HEK293 (cell line): ENCODE measurements at regions not wholly inside any gene's neighbourhood (a gene's known extent, or its start where the extent isn't known, plus 50 kb on each side); places are given as distances from the start of the nearest gene placed in this dataset.

Source experiments
- CTCF ChIA-PET: fragments of 350-600 bp; formaldehyde crosslinking; extraction: SDS; loops from one replicate; lab custom pipeline; 2021; ENCODE audit warnings: antibody characterized with exemption; lab: Yijun Ruan, JAX
- POLR2A ChIA-PET: fragments of 300-600 bp; formaldehyde crosslinking; extraction: SDS; loops from one replicate; lab custom pipeline; 2020; ENCODE audit warnings: antibody characterized with exemption, inconsistent platforms; lab: Yijun Ruan, JAX
- H3K27ac ChIP-seq: fragments of 200-500 bp; sonication (Bioruptor generic); 2 replicates; pipeline ENCODE4 v1.5.1; 2014; ENCODE audit warnings: low read depth, low read length, control low read depth, inconsistent platforms; ENCODE audit errors: extremely low read depth
- H3K36me3 ChIP-seq, 2 experiments: fragments of 200-500 bp in 1 of 2; sonication (Bioruptor generic) in 1 of 2; 1 replicate in 1 of 2; 2 replicates in 1 of 2; pipeline ENCODE4 v1.5.1; 2014 to 2017; ENCODE audit warnings: inconsistent platforms in 2 of 2, low read length in 2 of 2; ENCODE audit not compliant: control insufficient read depth in 2 of 2, insufficient read depth in 1 of 2
- H3K4me1 ChIP-seq: fragments of 200-500 bp; sonication (Bioruptor generic); 2 replicates; pipeline ENCODE4 v1.5.1; 2014; ENCODE audit warnings: mild to moderate bottlenecking, low read length, inconsistent platforms; ENCODE audit not compliant: control insufficient read depth, insufficient read depth
- H3K4me3 ChIP-seq: 2 replicates; pipeline ENCODE4 v1.5.1; 2011; ENCODE audit warnings: low read depth, mild to moderate bottlenecking, control low read depth, low read length, moderate library complexity
- H3K9me3 ChIP-seq: fragments of 200-500 bp; sonication (Bioruptor generic); 2 replicates; pipeline ENCODE4 v1.5.1; 2014; ENCODE audit warnings: low read depth, low read length, inconsistent platforms; ENCODE audit not compliant: control insufficient read depth, insufficient read depth
- EGR2 ChIP-seq: fragments of 450-650 bp; formaldehyde crosslinking; IDR thresholded peaks from 2 replicates; pipeline ENCODE4 v1.5.1; 2016; ENCODE audit warnings: low read depth, missing biosample characterization, missing genetic modification characterization
- ELK4 ChIP-seq: IDR thresholded peaks from 2 replicates; pipeline ENCODE4 v1.6.1; 2011; ENCODE audit warnings: mild to moderate bottlenecking, low read depth, low read length, borderline replicate concordance
- FEZF1 ChIP-seq: fragments of 450-650 bp; formaldehyde crosslinking; IDR thresholded peaks from 2 replicates; pipeline ENCODE4 v1.5.1; 2016; ENCODE audit warnings: missing biosample characterization, missing genetic modification characterization
- HOXC10 ChIP-seq: sonication (generic); formaldehyde crosslinking; IDR thresholded peaks from 2 replicates; pipeline ENCODE4 v1.8.1; 2023; ENCODE audit warnings: mild to moderate bottlenecking, missing genetic modification reagents
- SALL2 ChIP-seq: fragments of 450-650 bp; formaldehyde crosslinking; IDR thresholded peaks from 2 replicates; pipeline ENCODE4 v1.5.0; 2017; ENCODE audit warnings: missing biosample characterization, mild to moderate bottlenecking, missing genetic modification characterization, borderline replicate concordance
- SP2 ChIP-seq: fragments of 450-650 bp; formaldehyde crosslinking; IDR thresholded peaks from 2 replicates; pipeline ENCODE4 v1.5.1; 2016; ENCODE audit warnings: missing biosample characterization, missing genetic modification characterization
- TRIM28 ChIP-seq: IDR thresholded peaks from 2 replicates; pipeline ENCODE4 v1.6.1; 2011; ENCODE audit warnings: low read length, control low read depth, borderline replicate concordance
- ZBTB10 ChIP-seq: fragments of 450-650 bp; formaldehyde crosslinking; IDR thresholded peaks from 2 replicates; pipeline ENCODE4 v1.5.1; 2016; ENCODE audit warnings: missing biosample characterization, missing genetic modification characterization
- ZBTB44 ChIP-seq: fragments of 450-650 bp; IDR thresholded peaks from 2 replicates; pipeline ENCODE4 v1.5.1; 2018; ENCODE audit warnings: missing biosample characterization, mild to moderate bottlenecking, missing genetic modification characterization
- ZNF138 ChIP-seq: fragments of 450-650 bp; formaldehyde crosslinking; IDR thresholded peaks from 2 replicates; pipeline ENCODE4 v1.5.1; 2016; ENCODE audit warnings: missing biosample characterization, missing genetic modification characterization, borderline replicate concordance
- ZNF394 ChIP-seq: fragments of 450-650 bp; formaldehyde crosslinking; IDR thresholded peaks from 2 replicates; pipeline ENCODE4 v1.5.1; 2016; ENCODE audit warnings: missing biosample characterization, missing genetic modification characterization, mild to moderate bottlenecking, moderate library complexity, borderline replicate concordance
- ZNF404 ChIP-seq: fragments of 450-650 bp; formaldehyde crosslinking; IDR thresholded peaks from 2 replicates; pipeline ENCODE4 v1.5.1; 2017; ENCODE audit warnings: missing biosample characterization, missing genetic modification characterization
- ZNF48 ChIP-seq: fragments of 450-650 bp; formaldehyde crosslinking; IDR thresholded peaks from 2 replicates; pipeline ENCODE4 v1.5.1; 2016; ENCODE audit warnings: missing biosample characterization, missing genetic modification characterization
- ZNF488 ChIP-seq: fragments of 450-650 bp; formaldehyde crosslinking; IDR thresholded peaks from 2 replicates; pipeline ENCODE4 v1.5.1; 2016; ENCODE audit warnings: missing biosample characterization, missing genetic modification characterization
- ZNF513 ChIP-seq: fragments of 450-650 bp; IDR thresholded peaks from 2 replicates; pipeline ENCODE4 v1.5.1; 2018; ENCODE audit warnings: missing biosample characterization, missing genetic modification characterization
- ZNF530 ChIP-seq: fragments of 450-650 bp; formaldehyde crosslinking; IDR thresholded peaks from 2 replicates; pipeline ENCODE4 v1.5.1; 2016; ENCODE audit warnings: low read depth, missing biosample characterization, missing genetic modification characterization
- ZNF560 ChIP-seq: fragments of 450-650 bp; formaldehyde crosslinking; IDR thresholded peaks from 2 replicates; pipeline ENCODE4 v1.5.1; 2017; ENCODE audit warnings: missing biosample characterization, missing genetic modification characterization, borderline replicate concordance
- ZNF596 ChIP-seq: fragments of 450-650 bp; IDR thresholded peaks from 2 replicates; pipeline ENCODE4 v1.5.0; 2018; ENCODE audit warnings: missing biosample characterization, mild to moderate bottlenecking, missing genetic modification characterization, moderate library complexity
- ZNF701 ChIP-seq: fragments of 450-650 bp; formaldehyde crosslinking; IDR thresholded peaks from 2 replicates; pipeline ENCODE4 v1.5.1; 2016; ENCODE audit warnings: missing biosample characterization, missing genetic modification characterization
- ZSCAN18 ChIP-seq: fragments of 450-650 bp; formaldehyde crosslinking; IDR thresholded peaks from 2 replicates; pipeline ENCODE4 v1.5.1; 2016; ENCODE audit warnings: missing biosample characterization, missing genetic modification characterization
- TF ChIP-seq, protein P1 (sequence below): fragments of 450-650 bp; formaldehyde crosslinking; IDR thresholded peaks from 2 replicates; pipeline ENCODE4 v1.5.1; 2016; ENCODE audit warnings: missing biosample characterization, missing genetic modification characterization

- CTCF ChIA-PET: no interaction called here
- TF ChIP-seq TRIM28 (no peak), ZNF138 (tag by site-specific recombination) (no peak), ZNF48 (tag by site-specific recombination) (no peak), ZNF560 (tag by site-specific recombination) (no peak), ZNF530 (tag by site-specific recombination) (no peak), ZNF701 (tag by site-specific recombination) (no peak)
- no peaks in the 10 kb centered on the region for H3K4me1 ChIP-seq
- no peak overlapping the region for H3K27ac ChIP-seq
- no peaks in the 10 kb centered on the region for H3K36me3 ChIP-seq
- no peak overlapping the region for H3K4me3 ChIP-seq
- POLR2A ChIA-PET: no interaction called here
- no peaks in the 10 kb centered on the region for H3K9me3 ChIP-seq
These were observed 95.5 kb downstream of the PCDH7 start for GRCh38 chr4:30815685-30816084.

DNA sequence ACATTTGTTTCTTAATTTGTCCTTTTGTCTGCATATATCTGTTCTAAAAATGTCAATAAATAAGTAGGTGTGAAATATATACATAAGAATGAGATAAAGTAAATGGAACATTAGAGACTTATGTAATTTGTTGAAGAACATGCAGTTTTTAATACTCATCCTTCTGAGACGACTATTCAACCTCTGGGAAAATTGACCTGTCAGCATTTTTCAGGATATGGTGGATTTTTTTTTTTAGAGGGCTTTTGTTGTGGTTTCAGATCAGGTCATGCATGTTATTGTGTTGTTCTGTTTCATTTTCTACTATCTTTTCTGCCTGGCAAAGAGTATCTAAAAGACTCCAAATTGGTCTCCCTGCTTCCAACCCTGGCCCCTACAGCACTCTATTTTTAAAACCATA is 97.3 kb downstream of the PCDH7 start:
- Histone ChIP-seq H3K9me3 (no peaks in the 10 kb centered on the region), H3K4me3 (no peak overlapping the region), H3K27ac (no peak overlapping the region), H3K36me3 (no peaks in the 10 kb centered on the region), H3K4me1 (peaks cover 5% of the 10 kb centered on the region; the same call in 1 of the 2 replicates)
- POLR2A ChIA-PET: no interaction called here
- CTCF ChIA-PET: no interaction called here
- TF ChIP-seq SALL2 (tag by site-specific recombination) (no peak), ZNF404 (no peak), SP2 (tag by site-specific recombination) (no peak), ZBTB44 (tag by site-specific recombination) (no peak), ZNF513 (no peak), ZNF488 (tag by site-specific recombination) (no peak), HOXC10 (CRISPR knock-in tag) (no peak), ELK4 (no peak), FEZF1 (tag by site-specific recombination) (no peak), ZNF596 (no peak), ZNF394 (no peak), ZSCAN18 (tag by site-specific recombination) (no peak), EGR2 (no peak), ZBTB10 (no peak)
- TF ChIP-seq, protein P1, sequence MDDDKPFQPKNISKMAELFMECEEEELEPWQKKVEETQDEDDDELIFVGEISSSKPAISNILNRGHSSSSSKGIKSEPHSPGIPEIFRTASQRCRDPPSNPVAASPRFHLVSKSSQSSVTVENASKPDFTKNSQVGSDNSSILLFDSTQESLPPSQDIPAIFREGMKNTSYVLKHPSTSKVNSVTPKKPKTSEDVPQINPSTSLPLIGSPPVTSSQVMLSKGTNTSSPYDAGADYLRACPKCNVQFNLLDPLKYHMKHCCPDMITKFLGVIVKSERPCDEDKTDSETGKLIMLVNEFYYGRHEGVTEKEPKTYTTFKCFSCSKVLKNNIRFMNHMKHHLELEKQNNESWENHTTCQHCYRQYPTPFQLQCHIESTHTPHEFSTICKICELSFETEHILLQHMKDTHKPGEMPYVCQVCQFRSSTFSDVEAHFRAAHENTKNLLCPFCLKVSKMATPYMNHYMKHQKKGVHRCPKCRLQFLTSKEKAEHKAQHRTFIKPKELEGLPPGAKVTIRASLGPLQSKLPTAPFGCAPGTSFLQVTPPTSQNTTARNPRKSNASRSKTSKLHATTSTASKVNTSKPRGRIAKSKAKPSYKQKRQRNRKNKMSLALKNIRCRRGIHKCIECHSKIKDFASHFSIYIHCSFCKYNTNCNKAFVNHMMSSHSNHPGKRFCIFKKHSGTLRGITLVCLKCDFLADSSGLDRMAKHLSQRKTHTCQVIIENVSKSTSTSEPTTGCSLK (tag by site-specific recombination): no peak
